SU-DHL-6 (cell line): ENCODE measurements at regions not wholly inside any gene's neighbourhood (a gene's known extent, or its start where the extent isn't known, plus 50 kb on each side); places are given as distances from the start of the nearest gene placed in this dataset.

Experiments
- H2AFZ ChIP-seq: fragments of 200-600 bp; sonication (generic); 2 replicates; pipeline ENCODE4 v1.6.1; 2014; ENCODE audit warnings: low read depth, mild to moderate bottlenecking, moderate library complexity, mixed read lengths, antibody characterized with exemption, low read length; ENCODE audit not compliant: severe bottlenecking
- H3F3A ChIP-seq: fragments of 200-600 bp; shearing (Covaris generic); 2 replicates; pipeline ENCODE4 v1.6.0; 2016; ENCODE audit warnings: antibody characterized with exemption, mild to moderate bottlenecking; ENCODE audit not compliant: insufficient read depth
- H3K27ac ChIP-seq: fragments of 200-600 bp; sonication (generic); 2 replicates; pipeline ENCODE4 v1.5.1; 2016; ENCODE audit warnings: low read depth, mild to moderate bottlenecking, low read length, moderate library complexity, mixed read lengths
- H3K27me3 ChIP-seq: fragments of 200-600 bp; sonication (generic), shearing (Covaris generic); 2 replicates; pipeline ENCODE4 v1.6.0; 2014; ENCODE audit warnings: mild to moderate bottlenecking, low read length
- H3K36me3 ChIP-seq: fragments of 200-600 bp; sonication (generic); 2 replicates; pipeline ENCODE4 v1.6.1; 2014; ENCODE audit warnings: mild to moderate bottlenecking, low read length, mixed read lengths
- H3K4me2 ChIP-seq: fragments of 300-600, 200-600 bp; shearing (Covaris generic), sonication (generic); 2 replicates; pipeline ENCODE4 v1.6.0; 2014; ENCODE audit warnings: low read length, low read depth, mild to moderate bottlenecking; ENCODE audit not compliant: poor library complexity, severe bottlenecking
- H3K4me3 ChIP-seq: fragments of 200-600 bp; sonication (generic); 2 replicates; pipeline ENCODE4 v1.5.1; 2014; ENCODE audit warnings: antibody characterized with exemption, low read length, mild to moderate bottlenecking, mixed read lengths; ENCODE audit not compliant: insufficient read depth, poor library complexity, severe bottlenecking
- H3K79me2 ChIP-seq: fragments of 200-600 bp; sonication (generic); 2 replicates; pipeline ENCODE4 v1.6.1; 2014; ENCODE audit warnings: mild to moderate bottlenecking, low read length, moderate library complexity; ENCODE audit not compliant: insufficient read depth
- H3K9ac ChIP-seq: fragments of 200-600 bp; sonication (generic); 2 replicates; pipeline ENCODE4 v1.7.0; 2014; ENCODE audit warnings: mild to moderate bottlenecking, low read length
- H3K9me2 ChIP-seq: fragments of 200-600 bp; sonication (generic); replicated peaks from 2 replicates; pipeline ENCODE4 v1.6.1; 2014; ENCODE audit warnings: low read length; ENCODE audit not compliant: insufficient read depth
- H3K9me3 ChIP-seq: fragments of 200-600 bp; sonication (generic); 2 replicates; pipeline ENCODE4 v1.6.1; 2014; ENCODE audit warnings: low read length, mixed read lengths; ENCODE audit not compliant: insufficient read depth
- H4K20me1 ChIP-seq: fragments of 200-600 bp; sonication (generic); 2 replicates; pipeline ENCODE4 v1.6.1; 2014; ENCODE audit warnings: low read depth, mild to moderate bottlenecking, antibody characterized with exemption, low read length, moderate library complexity, mixed read lengths
- EZH2phosphoT487 ChIP-seq: fragments of 200-600 bp; sonication (generic), shearing (Covaris generic); conservative IDR thresholded peaks from 2 replicates; pipeline ENCODE4 v1.6.1; 2018; ENCODE audit warnings: mild to moderate bottlenecking, antibody characterized with exemption, low read length, moderate library complexity, mixed read lengths
- TF ChIP-seq, protein P1 (sequence below): fragments of 200-600 bp; sonication (generic); IDR thresholded peaks from one replicate; pipeline ENCODE4 v1.5.1; 2017; ENCODE audit warnings: antibody characterized with exemption, mild to moderate bottlenecking, low read length, moderate library complexity; ENCODE audit not compliant: insufficient read depth, poor library complexity, severe bottlenecking

DNA sequence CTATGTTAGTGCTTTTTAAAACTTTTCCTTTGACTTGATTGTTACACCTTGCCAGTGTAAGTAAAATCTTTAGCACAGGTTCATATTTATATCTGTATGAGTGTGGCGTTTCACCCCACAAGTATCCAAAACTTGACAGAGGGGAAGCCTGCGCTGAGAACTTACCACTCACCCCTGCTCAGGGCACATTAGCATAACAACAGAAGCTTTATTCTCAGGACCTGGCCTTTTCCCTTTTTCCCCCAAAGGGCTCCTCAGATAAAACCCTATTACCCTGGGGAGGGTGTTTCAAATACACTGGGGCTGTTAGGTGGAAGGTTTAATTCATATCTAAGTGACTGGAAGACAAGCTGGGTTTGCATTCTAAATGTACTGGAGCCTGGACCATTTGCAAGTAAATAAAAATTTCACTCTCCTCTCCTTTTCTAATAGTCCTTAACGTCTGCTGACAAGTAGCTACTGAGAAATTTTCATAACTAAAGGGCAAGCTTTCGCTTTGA is 276.6 kb downstream of the RNF152 start:
- H3K9me2 ChIP-seq = no peaks in the 10 kb centered on the region
- H3K9me3 ChIP-seq = no peaks in the 10 kb centered on the region
- H4K20me1 ChIP-seq = no peaks in the 10 kb centered on the region
- no peak overlapping the region for H3K4me2 ChIP-seq
- H3K27me3 ChIP-seq = no peaks in the 10 kb centered on the region
- no peak overlapping the region for H3K9ac ChIP-seq
- no peaks in the 10 kb centered on the region for H3K79me2 ChIP-seq
- TF ChIP-seq, protein P1, sequence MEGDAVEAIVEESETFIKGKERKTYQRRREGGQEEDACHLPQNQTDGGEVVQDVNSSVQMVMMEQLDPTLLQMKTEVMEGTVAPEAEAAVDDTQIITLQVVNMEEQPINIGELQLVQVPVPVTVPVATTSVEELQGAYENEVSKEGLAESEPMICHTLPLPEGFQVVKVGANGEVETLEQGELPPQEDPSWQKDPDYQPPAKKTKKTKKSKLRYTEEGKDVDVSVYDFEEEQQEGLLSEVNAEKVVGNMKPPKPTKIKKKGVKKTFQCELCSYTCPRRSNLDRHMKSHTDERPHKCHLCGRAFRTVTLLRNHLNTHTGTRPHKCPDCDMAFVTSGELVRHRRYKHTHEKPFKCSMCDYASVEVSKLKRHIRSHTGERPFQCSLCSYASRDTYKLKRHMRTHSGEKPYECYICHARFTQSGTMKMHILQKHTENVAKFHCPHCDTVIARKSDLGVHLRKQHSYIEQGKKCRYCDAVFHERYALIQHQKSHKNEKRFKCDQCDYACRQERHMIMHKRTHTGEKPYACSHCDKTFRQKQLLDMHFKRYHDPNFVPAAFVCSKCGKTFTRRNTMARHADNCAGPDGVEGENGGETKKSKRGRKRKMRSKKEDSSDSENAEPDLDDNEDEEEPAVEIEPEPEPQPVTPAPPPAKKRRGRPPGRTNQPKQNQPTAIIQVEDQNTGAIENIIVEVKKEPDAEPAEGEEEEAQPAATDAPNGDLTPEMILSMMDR = no peak
- TF ChIP-seq EZH2phosphoT487 = no peak
- H3K36me3 ChIP-seq = no peaks in the 10 kb centered on the region
- H3K4me3 ChIP-seq = no peak overlapping the region
- no peaks in the 10 kb centered on the region for H3F3A ChIP-seq
- no peak overlapping the region for H2AFZ ChIP-seq
- no peak overlapping the region for H3K27ac ChIP-seq

DNA sequence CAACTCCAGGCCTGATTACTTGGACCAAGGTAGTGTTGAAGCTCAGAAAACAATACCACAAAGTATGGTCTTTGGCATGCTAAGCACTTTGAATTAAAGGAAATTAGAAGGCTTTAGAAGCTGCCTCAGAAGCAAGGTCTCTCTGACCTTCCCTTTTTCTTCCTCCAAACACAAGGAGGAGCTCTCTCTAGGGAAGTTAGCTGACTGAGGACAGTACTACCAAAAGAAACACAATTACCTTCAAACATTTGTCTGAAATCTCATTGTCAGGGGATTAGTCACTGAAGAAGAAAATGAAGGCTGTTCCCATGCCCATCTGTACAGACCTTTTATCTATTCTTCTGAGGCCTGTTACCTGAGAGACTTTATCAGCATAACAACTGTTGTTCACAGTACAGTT is 279.3 kb downstream of the CDH20 start:
- no peaks in the 10 kb centered on the region for H4K20me1 ChIP-seq
- TF ChIP-seq, protein P1 = no peak
- H3K27me3 ChIP-seq = no peaks in the 10 kb centered on the region
- no peak overlapping the region for H3K9ac ChIP-seq
- no peak overlapping the region for H3K4me2 ChIP-seq
- no peaks in the 10 kb centered on the region for H3K9me2 ChIP-seq
- no peaks in the 10 kb centered on the region for H3F3A ChIP-seq
- H3K4me3 ChIP-seq = no peak overlapping the region
- no peak overlapping the region for H2AFZ ChIP-seq
- no peaks in the 10 kb centered on the region for H3K79me2 ChIP-seq
- no peaks in the 10 kb centered on the region for H3K9me3 ChIP-seq
- no peaks in the 10 kb centered on the region for H3K36me3 ChIP-seq
- no peak overlapping the region for H3K27ac ChIP-seq

DNA sequence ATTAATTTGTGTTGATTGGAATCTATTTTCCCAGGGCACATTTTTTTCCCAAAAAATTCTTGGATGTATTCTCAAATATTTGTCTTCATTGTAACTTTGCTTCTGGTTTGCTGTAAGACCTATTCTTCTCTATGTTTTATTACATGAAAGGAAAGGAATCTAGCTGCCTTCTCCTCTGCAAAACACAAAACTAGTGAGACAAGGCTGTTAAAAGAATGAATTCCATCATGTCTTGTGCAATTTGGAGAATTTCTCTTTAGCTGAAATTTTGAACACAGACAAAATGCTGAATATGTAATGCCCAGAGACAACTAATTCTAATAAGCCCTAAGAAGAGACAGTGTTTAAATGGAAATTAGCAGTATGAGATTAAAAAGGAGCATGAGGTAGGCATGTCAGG is 275.9 kb downstream of the CDH20 start:
- Histone ChIP-seq H2AFZ (no peak overlapping the region), H3F3A (no peaks in the 10 kb centered on the region), H3K79me2 (no peaks in the 10 kb centered on the region), H3K27ac (no peak overlapping the region), H3K9me3 (no peaks in the 10 kb centered on the region), H3K9me2 (no peaks in the 10 kb centered on the region), H3K4me2 (no peak overlapping the region), H3K4me3 (no peak overlapping the region), H4K20me1 (no peaks in the 10 kb centered on the region), H3K9ac (no peak overlapping the region), H3K27me3 (no peaks in the 10 kb centered on the region), H3K36me3 (no peaks in the 10 kb centered on the region)
- TF ChIP-seq EZH2phosphoT487 = no peak
- TF ChIP-seq, protein P1 = no peak

GRCh38 chr18:61608316-61608715 is 275.1 kb downstream of the CDH20 start:
- Histone ChIP-seq H3K9ac (no peak overlapping the region), H3K27ac (no peak overlapping the region), H4K20me1 (no peaks in the 10 kb centered on the region), H3F3A (no peaks in the 10 kb centered on the region), H3K36me3 (no peaks in the 10 kb centered on the region), H3K9me2 (no peaks in the 10 kb centered on the region), H3K4me3 (no peak overlapping the region), H2AFZ (no peak overlapping the region), H3K9me3 (no peaks in the 10 kb centered on the region), H3K79me2 (no peaks in the 10 kb centered on the region), H3K4me2 (no peak overlapping the region), H3K27me3 (no peaks in the 10 kb centered on the region)
- TF ChIP-seq, protein P1 = no peak
- no peak for TF ChIP-seq EZH2phosphoT487
